Astrocyte of the spinal cord (primary cell): ENCODE measurements at regions not wholly inside any gene's neighbourhood (a gene's known extent, or its start where the extent isn't known, plus 50 kb on each side); places are given as distances from the start of the nearest gene placed in this dataset.

Experiments used
- DNase-seq: peaks from one replicate; pipeline ENCODE4 v3.0.0; 2011; ENCODE audit warnings: low read depth, low spot score
- H3K4me3 ChIP-seq: 2 replicates; pipeline ENCODE4 v1.5.1; 2011; ENCODE audit warnings: low read depth, mild to moderate bottlenecking, low read length, moderate library complexity
- CTCF ChIP-seq: IDR thresholded peaks from 2 replicates; pipeline ENCODE4 v1.5.1; 2012; ENCODE audit warnings: low read depth, mild to moderate bottlenecking, low read length, inconsistent platforms
- in situ Hi-C: cut with HindIII; loops from 2 replicates; pipeline ENCODE4 v1.10.0; 2017; ENCODE audit warnings: low sequenced_read_pairs

- no peak overlapping the region for H3K4me3 ChIP-seq
- TF ChIP-seq CTCF: no peak
- in situ Hi-C loops: no loop called here
- no peak for DNase-seq
Observed at GRCh38 chr2:61702088-61702467, 151.8 kb downstream of the FAM161A start.

- no peak for TF ChIP-seq CTCF
- H3K4me3 ChIP-seq: no peak overlapping the region
- DNase-seq: no peak
- in situ Hi-C loops: no loop called here
Observed at GRCh38 chr2:61700464-61700863, 153.4 kb downstream of the FAM161A start.

- peak overlapping the region; percentile 78 for H3K4me3 ChIP-seq
- peak; percentile 67 for TF ChIP-seq CTCF
- in situ Hi-C loops: no loop called here
- peak; percentile 88 for DNase-seq
Observed at GRCh38 chr2:61694312-61695274, 156.4 kb upstream of the XPO1 start.

- in situ Hi-C loops: no loop called here
- H3K4me3 ChIP-seq: no peak overlapping the region
- no peak for TF ChIP-seq CTCF
- DNase-seq: no peak
Observed at GRCh38 chr2:61693744-61694143, 155.6 kb upstream of the XPO1 start.

GRCh38 chr2:61690078-61690596 is 152.0 kb upstream of the XPO1 start:
- DNase-seq: no peak
- no peak for TF ChIP-seq CTCF
- no peak overlapping the region for H3K4me3 ChIP-seq
- in situ Hi-C loops: no loop called here

- no peak overlapping the region for H3K4me3 ChIP-seq
- no peak for DNase-seq
- TF ChIP-seq CTCF: no peak
- in situ Hi-C loops: no loop called here
Observed at GRCh38 chr2:61689568-61689967, 151.4 kb upstream of the XPO1 start.
